ENCODE measurements at regions not wholly inside any gene's neighbourhood (a gene's known extent, or its start where the extent isn't known, plus 50 kb on each side); places are given as distances from the start of the nearest gene placed in this dataset.
"Not testable (repeated sequence)": the region's sequence is repeated elsewhere in the genome, so short reads cannot be mapped to it uniquely, and the experiment has no call there.

GRCh38 chr15:85281293-85281882 lies 99.0 kb upstream of the AKAP13 start:
- 100% methylated on average over 2 of the region's 7 CpGs for whole genome bisulfite sequencing (ENCODE audit: extremely low coverage, insufficient coverage, low lambda C conversion rate)
- H3K4me1 ChIP-seq (ENCODE audit: control insufficient read depth, low read depth, low read length) = no peaks in the 10 kb centered on the region
- no peak for DNase-seq

GRCh38 chr15:85282504-85283115 lies 97.8 kb upstream of the AKAP13 start:
- no CpG with 5 or more reads among the region's 11 CpGs for WGBS (ENCODE audit: extremely low coverage, insufficient coverage, low lambda C conversion rate)
- H3K4me1 ChIP-seq (ENCODE audit: control insufficient read depth, low read depth, low read length) = no peaks in the 10 kb centered on the region
- H3K79me2 ChIP-seq (ENCODE audit: control insufficient read depth, insufficient read depth, low read length) = no peaks in the 10 kb centered on the region
- H3K23ac ChIP-seq (ENCODE audit: low read length) = no peak overlapping the region
- H3K4me3 ChIP-seq (ENCODE audit: low read length) = no peak overlapping the region
- no peak overlapping the region for H3K4ac ChIP-seq (ENCODE audit: low read depth, low read length)
- no peak overlapping the region for H3K56ac ChIP-seq (ENCODE audit: low read length)
- no peak overlapping the region for H2BK15ac ChIP-seq (replicated peaks; ENCODE audit: low read depth)
- H3K27me3 ChIP-seq (ENCODE audit: insufficient read depth, low read length, poor library complexity) = no peaks in the 10 kb centered on the region
- no peak overlapping the region for H2BK120ac ChIP-seq (ENCODE audit: low read depth, low read length)
- H3K9ac ChIP-seq (ENCODE audit: low read length) = no peak overlapping the region
- no peaks in the 10 kb centered on the region for H3K79me1 ChIP-seq (ENCODE audit: low read length)
- no peak overlapping the region for H4K8ac ChIP-seq (ENCODE audit: low read depth, low read length)
- no peak overlapping the region for H3K4me2 ChIP-seq (ENCODE audit: low read length)
- no peak overlapping the region for H2AK5ac ChIP-seq (ENCODE audit: low read length)
- H4K5ac ChIP-seq (ENCODE audit: low read length) = no peak overlapping the region
- no peaks in the 10 kb centered on the region for H3K36me3 ChIP-seq (ENCODE audit: control insufficient read depth, insufficient read depth, low read length)
- no peak overlapping the region for H3K27ac ChIP-seq (ENCODE audit: low read depth, low read length)
- H2BK5ac ChIP-seq (ENCODE audit: low read length) = no peak overlapping the region
- H3K18ac ChIP-seq (ENCODE audit: low read length) = no peak overlapping the region
- no peak for DNase-seq

More at GRCh38 chr15:85281293-85281882, 99.0 kb upstream of the AKAP13 start:
- Histone ChIP-seq H4K5ac (ENCODE audit: low read length) (no peak overlapping the region), H3K79me2 (ENCODE audit: control insufficient read depth, insufficient read depth, low read length) (no peaks in the 10 kb centered on the region), H3K27me3 (ENCODE audit: insufficient read depth, low read length, poor library complexity) (no peaks in the 10 kb centered on the region), H3K56ac (ENCODE audit: low read length) (no peak overlapping the region), H2BK5ac (ENCODE audit: low read length) (no peak overlapping the region), H3K4ac (ENCODE audit: low read depth, low read length) (no peak overlapping the region), H3K4me3 (ENCODE audit: low read length) (no peak overlapping the region), H3K23ac (ENCODE audit: low read length) (no peak overlapping the region), H3K27ac (ENCODE audit: low read depth, low read length) (no peak overlapping the region), H3K36me3 (ENCODE audit: control insufficient read depth, insufficient read depth, low read length) (no peaks in the 10 kb centered on the region), H2AK5ac (ENCODE audit: low read length) (no peak overlapping the region), H3K79me1 (ENCODE audit: low read length) (no peaks in the 10 kb centered on the region), H3K4me2 (ENCODE audit: low read length) (no peak overlapping the region), H3K9ac (ENCODE audit: low read length) (no peak overlapping the region), H4K8ac (ENCODE audit: low read depth, low read length) (no peak overlapping the region), H2BK15ac (replicated peaks; ENCODE audit: low read depth) (no peak overlapping the region), H2BK120ac (ENCODE audit: low read depth, low read length) (no peak overlapping the region), H3K18ac (ENCODE audit: low read length) (no peak overlapping the region)

GRCh38 chr15:85283815-85284214 lies 96.6 kb upstream of the AKAP13 start:
- WGBS (ENCODE audit: extremely low coverage, insufficient coverage, low lambda C conversion rate) = no CpG with 5 or more reads among the region's 5 CpGs
- H3K79me1 ChIP-seq (ENCODE audit: low read length); H3K4me1 ChIP-seq (ENCODE audit: control insufficient read depth, low read depth, low read length); H4K5ac ChIP-seq (ENCODE audit: low read length); H3K4me2 ChIP-seq (ENCODE audit: low read length); H3K36me3 ChIP-seq (ENCODE audit: control insufficient read depth, insufficient read depth, low read length); H3K18ac ChIP-seq (ENCODE audit: low read length); H3K4ac ChIP-seq (ENCODE audit: low read depth, low read length); H3K23ac ChIP-seq (ENCODE audit: low read length); H3K9ac ChIP-seq (ENCODE audit: low read length); H2BK120ac ChIP-seq (ENCODE audit: low read depth, low read length); H2BK15ac ChIP-seq (replicated peaks; ENCODE audit: low read depth); H4K8ac ChIP-seq (ENCODE audit: low read depth, low read length); H2AK5ac ChIP-seq (ENCODE audit: low read length); H3K27ac ChIP-seq (ENCODE audit: low read depth, low read length); H3K4me3 ChIP-seq (ENCODE audit: low read length); H3K79me2 ChIP-seq (ENCODE audit: control insufficient read depth, insufficient read depth, low read length); H3K27me3 ChIP-seq (ENCODE audit: insufficient read depth, low read length, poor library complexity); H2BK5ac ChIP-seq (ENCODE audit: low read length); H3K56ac ChIP-seq (ENCODE audit: low read length): not testable (repeated sequence)
- DNase-seq = peak; percentile 36

GRCh38 chr15:85284497-85284896 lies 95.9 kb upstream of the AKAP13 start:
- WGBS (ENCODE audit: extremely low coverage, insufficient coverage, low lambda C conversion rate) = no CpG with 5 or more reads among the region's 5 CpGs
- Histone ChIP-seq H2BK5ac (ENCODE audit: low read length) (no peak overlapping the region), H3K23ac (ENCODE audit: low read length) (no peak overlapping the region), H3K79me2 (ENCODE audit: control insufficient read depth, insufficient read depth, low read length) (no peaks in the 10 kb centered on the region), H3K18ac (ENCODE audit: low read length) (no peak overlapping the region), H4K5ac (ENCODE audit: low read length) (no peak overlapping the region), H3K9ac (ENCODE audit: low read length) (no peak overlapping the region), H3K4me1 (ENCODE audit: control insufficient read depth, low read depth, low read length) (no peaks in the 10 kb centered on the region), H2BK15ac (replicated peaks; ENCODE audit: low read depth) (no peak overlapping the region), H3K27me3 (ENCODE audit: insufficient read depth, low read length, poor library complexity) (no peaks in the 10 kb centered on the region), H2BK120ac (ENCODE audit: low read depth, low read length) (no peak overlapping the region), H3K4me3 (ENCODE audit: low read length) (no peak overlapping the region), H3K56ac (ENCODE audit: low read length) (no peak overlapping the region), H4K8ac (ENCODE audit: low read depth, low read length) (no peak overlapping the region), H3K4ac (ENCODE audit: low read depth, low read length) (no peak overlapping the region), H3K4me2 (ENCODE audit: low read length) (no peak overlapping the region), H3K27ac (ENCODE audit: low read depth, low read length) (no peak overlapping the region), H3K79me1 (ENCODE audit: low read length) (no peaks in the 10 kb centered on the region), H2AK5ac (ENCODE audit: low read length) (no peak overlapping the region), H3K36me3 (ENCODE audit: control insufficient read depth, insufficient read depth, low read length) (no peaks in the 10 kb centered on the region)
- no peak for DNase-seq

DNA sequence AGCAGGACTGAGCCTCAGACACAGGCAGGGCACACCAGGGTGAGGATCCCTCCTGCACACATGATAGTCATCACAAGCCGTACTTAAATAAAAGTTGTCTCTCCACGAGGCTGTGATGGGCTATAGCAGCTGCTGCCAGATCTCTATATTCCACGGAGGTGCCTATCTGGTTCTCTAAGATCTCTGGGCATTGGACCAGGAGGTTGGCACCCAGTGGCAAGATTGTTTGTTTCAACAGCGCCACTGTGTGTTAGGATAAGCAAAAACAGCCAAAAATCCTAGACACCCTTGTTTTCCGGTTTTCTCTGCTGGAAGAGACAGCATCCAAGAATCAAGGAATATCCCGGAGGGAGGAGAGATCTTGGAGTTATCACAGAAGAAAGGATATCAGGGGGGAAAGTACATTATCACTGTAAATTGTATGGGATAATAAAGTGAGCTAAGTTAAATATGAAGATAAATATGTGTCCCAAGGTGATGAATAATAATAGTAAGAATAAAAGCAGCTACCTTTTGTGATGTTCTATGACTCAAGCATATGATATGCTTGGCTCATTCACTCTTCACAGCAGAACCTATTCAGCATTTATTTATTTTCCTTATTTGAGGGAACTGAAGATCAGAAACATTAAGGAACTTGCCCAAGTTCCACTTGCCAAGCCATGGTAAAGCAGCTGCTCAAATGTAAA lies 90.6 kb upstream of the AKAP13 start:
- Histone ChIP-seq H2BK120ac (ENCODE audit: low read depth, low read length) (no peak overlapping the region), H4K5ac (ENCODE audit: low read length) (no peak overlapping the region), H2AK5ac (ENCODE audit: low read length) (no peak overlapping the region), H3K56ac (ENCODE audit: low read length) (no peak overlapping the region), H3K18ac (ENCODE audit: low read length) (no peak overlapping the region), H3K79me1 (ENCODE audit: low read length) (no peaks in the 10 kb centered on the region), H2BK5ac (ENCODE audit: low read length) (no peak overlapping the region), H4K8ac (ENCODE audit: low read depth, low read length) (no peak overlapping the region), H3K27me3 (ENCODE audit: insufficient read depth, low read length, poor library complexity) (no peaks in the 10 kb centered on the region), H3K4me2 (ENCODE audit: low read length) (no peak overlapping the region), H3K4me3 (ENCODE audit: low read length) (no peak overlapping the region), H3K4me1 (ENCODE audit: control insufficient read depth, low read depth, low read length) (no peaks in the 10 kb centered on the region), H3K4ac (ENCODE audit: low read depth, low read length) (no peak overlapping the region), H3K36me3 (ENCODE audit: control insufficient read depth, insufficient read depth, low read length) (no peaks in the 10 kb centered on the region), H3K27ac (ENCODE audit: low read depth, low read length) (no peak overlapping the region), H3K9ac (ENCODE audit: low read length) (no peak overlapping the region), H3K23ac (ENCODE audit: low read length) (no peak overlapping the region), H3K79me2 (ENCODE audit: control insufficient read depth, insufficient read depth, low read length) (no peaks in the 10 kb centered on the region), H2BK15ac (replicated peaks; ENCODE audit: low read depth) (no peak overlapping the region)
- no CpG with 5 or more reads among the region's 6 CpGs for WGBS (ENCODE audit: extremely low coverage, insufficient coverage, low lambda C conversion rate)
- peak; percentile 38 for DNase-seq

Measured in mesendoderm (in vitro differentiated cells).